ENCODE measurements at regions not wholly inside any gene's neighbourhood (a gene's known extent, or its start where the extent isn't known, plus 50 kb on each side); places are given as distances from the start of the nearest gene placed in this dataset.
"Not testable (repeated sequence)": the region's sequence is repeated elsewhere in the genome, so short reads cannot be mapped to it uniquely, and the experiment has no call there.

GRCh38 chr12:34249271-34249670, 227.0 kb downstream of the ALG10 start:
- no peak for DNase-seq (ENCODE audit: low read depth)
- H3K4me3 ChIP-seq (ENCODE audit: low read depth, low read length), result no peak overlapping the region
- no peak for TF ChIP-seq CTCF (conservative IDR thresholded peaks at IDR 0.05; ENCODE audit: low read depth, low read length)

GRCh38 chr12:34251879-34252278, 229.6 kb downstream of the ALG10 start:
- DNase-seq (ENCODE audit: low read depth); H3K4me3 ChIP-seq (ENCODE audit: low read depth, low read length): not testable (repeated sequence)

GRCh38 chr12:34253674-34254073, 231.4 kb downstream of the ALG10 start:
- no peak for DNase-seq (ENCODE audit: low read depth)
- TF ChIP-seq CTCF (conservative IDR thresholded peaks at IDR 0.05; ENCODE audit: low read depth, low read length), result no peak
- no peak overlapping the region for H3K4me3 ChIP-seq (ENCODE audit: low read depth, low read length)

- no peak for TF ChIP-seq CTCF (conservative IDR thresholded peaks at IDR 0.05; ENCODE audit: low read depth, low read length)
- no peak for DNase-seq (ENCODE audit: low read depth)
- no peak overlapping the region for H3K4me3 ChIP-seq (ENCODE audit: low read depth, low read length)
These were observed 234.8 kb downstream of the ALG10 start for GRCh38 chr12:34257093-34257492.

- not testable (repeated sequence) for H3K4me3 ChIP-seq (ENCODE audit: low read depth, low read length); DNase-seq (ENCODE audit: low read depth)
These were observed 239.8 kb downstream of the ALG10 start for GRCh38 chr12:34262140-34262539.

GRCh38 chr12:34264110-34264509, 241.8 kb downstream of the ALG10 start:
- no peak for DNase-seq (ENCODE audit: low read depth)
- H3K4me3 ChIP-seq (ENCODE audit: low read depth, low read length), result no peak overlapping the region
- no peak for TF ChIP-seq CTCF (conservative IDR thresholded peaks at IDR 0.05; ENCODE audit: low read depth, low read length)

- not testable (repeated sequence) for H3K4me3 ChIP-seq (ENCODE audit: low read depth, low read length)
These were observed 251.4 kb downstream of the ALG10 start for GRCh38 chr12:34273703-34274102.

GRCh38 chr12:34275129-34275528, 252.8 kb downstream of the ALG10 start:
- no peak for DNase-seq (ENCODE audit: low read depth)
- H3K4me3 ChIP-seq (ENCODE audit: low read depth, low read length), result no peak overlapping the region
- no peak for TF ChIP-seq CTCF (conservative IDR thresholded peaks at IDR 0.05; ENCODE audit: low read depth, low read length)

More at GRCh38 chr12:34273703-34274102, 251.4 kb downstream of the ALG10 start:
- DNase-seq (ENCODE audit: low read depth), result not testable (repeated sequence)

- no peak overlapping the region for H3K4me3 ChIP-seq (ENCODE audit: low read depth, low read length)
- DNase-seq (ENCODE audit: low read depth), result no peak
- no peak for TF ChIP-seq CTCF (conservative IDR thresholded peaks at IDR 0.05; ENCODE audit: low read depth, low read length)
These were observed 264.2 kb downstream of the ALG10 start for GRCh38 chr12:34286483-34286882.
